Mammary epithelial cell (primary cell): ENCODE measurements at regions not wholly inside any gene's neighbourhood (a gene's known extent, or its start where the extent isn't known, plus 50 kb on each side); places are given as distances from the start of the nearest gene placed in this dataset.

ENCODE experiments used
- CTCF ChIP-seq, 2 donors: IDR thresholded peaks in 1 of 2; conservative IDR thresholded peaks in 1 of 2; 2 replicates each; pipeline ENCODE4 v1.5.1; 2011 to 2012; ENCODE audit warnings: inconsistent platforms in 2 of 2, low read length in 2 of 2, mild to moderate bottlenecking in 2 of 2, control low read depth in 1 of 2, low read depth in 1 of 2; ENCODE audit not compliant: insufficient read depth in 1 of 2; ENCODE audit errors: extremely low read depth in 1 of 2
- EZH2 ChIP-seq: IDR thresholded peaks from 2 replicates; pipeline ENCODE4 v1.6.1; 2012; ENCODE audit warnings: low read length, inconsistent platforms, borderline replicate concordance

- TF ChIP-seq CTCF (conservative IDR thresholded peaks at IDR 0.05 in 1 of 2, IDR thresholded peaks at IDR 0.05 in 1 of 2; ENCODE audit: extremely low read depth in 1 of 2, insufficient read depth in 1 of 2, low read depth in 1 of 2, low read length in 2 of 2) (no peak), EZH2 (no peak)
Measured at GRCh38 chr12:105831372-105831771, 307.4 kb downstream of the NUAK1 start.
